LNCAP (cell line): ENCODE measurements at regions not wholly inside any gene's neighbourhood (a gene's known extent, or its start where the extent isn't known, plus 50 kb on each side); places are given as distances from the start of the nearest gene placed in this dataset.

Source experiments
- CTCF ChIP-seq: fragments of 450-650 bp; IDR thresholded peaks from 2 replicates; pipeline ENCODE4 v1.5.1; 2017; ENCODE audit warnings: mild to moderate bottlenecking

GRCh38 chr6:156474507-156475120 lies 302.6 kb upstream of the ARID1B start:
- no peak for TF ChIP-seq CTCF

- TF ChIP-seq CTCF, result no peak
Measured at GRCh38 chr6:156471000-156471399, 306.2 kb upstream of the ARID1B start.

- no peak for TF ChIP-seq CTCF
Measured at GRCh38 chr6:156464100-156464878, 312.9 kb upstream of the ARID1B start.

GRCh38 chr6:156461647-156462046 lies 315.5 kb upstream of the ARID1B start:
- no peak for TF ChIP-seq CTCF

GRCh38 chr6:156457601-156458000 lies 319.6 kb upstream of the ARID1B start:
- no peak for TF ChIP-seq CTCF

GRCh38 chr6:156455847-156456246 lies 321.3 kb upstream of the ARID1B start:
- no peak for TF ChIP-seq CTCF

- no peak for TF ChIP-seq CTCF
Measured at GRCh38 chr6:156454867-156455266, 322.3 kb upstream of the ARID1B start.
